Sigmoid colon (tissue), 4 donors: ENCODE measurements at regions not wholly inside any gene's neighbourhood (a gene's known extent, or its start where the extent isn't known, plus 50 kb on each side); places are given as distances from the start of the nearest gene placed in this dataset.

Source experiments
- CTCF ChIP-seq, 4 experiments: fragments of 450-650 bp in 3 of 4; fragments of 200-600 bp in 1 of 4; IDR thresholded peaks; one replicate each; pipeline ENCODE4 v1.5.1; 2016 to 2019; ENCODE audit warnings: antibody characterized with exemption in 4 of 4, mild to moderate bottlenecking in 3 of 4, moderate library complexity in 2 of 4
- EP300 ChIP-seq, 4 donors: sonication (generic); formaldehyde crosslinking; IDR thresholded peaks; one replicate each; pipeline ENCODE4 v1.6.1; 2017; ENCODE audit warnings: antibody characterized with exemption in 4 of 4

GRCh38 chr14:105881021-105881930, 354.9 kb downstream of the TMEM121 start:
- TF ChIP-seq CTCF (IDR thresholded peaks at IDR 0.05) (no peak), EP300 (IDR thresholded peaks at IDR 0.05) (no peak)
